Endothelial cell of umbilical vein (primary cell): ENCODE measurements at regions not wholly inside any gene's neighbourhood (a gene's known extent, or its start where the extent isn't known, plus 50 kb on each side); places are given as distances from the start of the nearest gene placed in this dataset.

Experiments used
- BruUV-seq: library from RNA; stranded (reverse); fragments of 400-500 nt; replicated peaks from 2 replicates; lab custom pipeline; 2021; lab: Mats Ljungman, UMichigan
- CTCF ChIA-PET: fragments of 300-600, 350-600 bp; sonication (Branson Sonifier 250); formaldehyde crosslinking; loops from one replicate; lab custom pipeline; 2021; ENCODE audit warnings: antibody characterized with exemption, inconsistent platforms; lab: Charles Lee
- POLR2A ChIA-PET: fragments of 300-600, 350-600 bp; sonication (Branson Sonifier 250); formaldehyde crosslinking; loops from one replicate; lab custom pipeline; 2021; ENCODE audit warnings: antibody characterized with exemption, inconsistent platforms; lab: Charles Lee
- DNase-seq: peaks from one replicate; pipeline ENCODE4 v3.0.0-alpha.2; 2011; ENCODE audit warnings: low read depth, low spot score
- FAIRE-seq: peaks from 2 replicates; lab custom pipeline; 2011; peaks lifted over from hg19 to GRCh38; lab: Jason Lieb, UNC
- H2AFZ ChIP-seq: 2 replicates; pipeline ENCODE4 v1.6.0; 2012; ENCODE audit warnings: low read depth, low read length, control low read depth, inconsistent platforms
- H3K27ac ChIP-seq: 2 replicates; pipeline ENCODE4 v1.5.1; 2011; ENCODE audit warnings: low read depth, mild to moderate bottlenecking, control low read depth, low read length, moderate library complexity; ENCODE audit not compliant: insufficient read depth
- H3K27me3 ChIP-seq, 2 experiments: 2 replicates each; pipeline versions ENCODE4 v1.6.0 to v1.6.1; 2011; ENCODE audit warnings: low read length in 2 of 2, mixed read lengths in 1 of 2; ENCODE audit not compliant: control insufficient read depth in 2 of 2, insufficient read depth in 2 of 2
- H3K36me3 ChIP-seq, 2 experiments: 2 replicates in 1 of 2; 3 replicates in 1 of 2; pipeline ENCODE4 v1.5.1; 2011; ENCODE audit warnings: low read length in 2 of 2, mild to moderate bottlenecking in 1 of 2, moderate library complexity in 1 of 2; ENCODE audit not compliant: control insufficient read depth in 2 of 2, insufficient read depth in 2 of 2; ENCODE audit errors: extremely low read depth in 1 of 2
- H3K4me1 ChIP-seq: 3 replicates; pipeline ENCODE4 v1.5.1; 2011; ENCODE audit warnings: mild to moderate bottlenecking, low read length; ENCODE audit not compliant: control insufficient read depth, insufficient read depth; ENCODE audit errors: extremely low read depth
- H3K4me2 ChIP-seq: 2 replicates; pipeline ENCODE4 v1.6.1; 2011; ENCODE audit warnings: low read length, control low read depth, mixed read lengths; ENCODE audit not compliant: insufficient read depth
- H3K4me3 ChIP-seq, 3 experiments: fragments of 200-600 bp in 1 of 3; sonication (generic), shearing (Covaris generic) in 1 of 3; replicated peaks in 1 of 3; 2 replicates each; pipeline ENCODE4 v1.5.1; 2011 to 2016; ENCODE audit warnings: control low read depth in 3 of 3, low read length in 3 of 3, mild to moderate bottlenecking in 2 of 3, inconsistent platforms in 1 of 3, low read depth in 1 of 3, moderate library complexity in 1 of 3; ENCODE audit not compliant: insufficient read depth in 1 of 3
- H3K79me2 ChIP-seq: 2 replicates; pipeline ENCODE4 v1.6.0; 2012; ENCODE audit warnings: low read length, inconsistent platforms; ENCODE audit not compliant: control insufficient read depth, insufficient read depth
- H3K9ac ChIP-seq: replicated peaks from 2 replicates; pipeline ENCODE3; 2011; ENCODE audit warnings: low read length, control low read depth; ENCODE audit not compliant: insufficient read depth; ENCODE audit errors: extremely low read depth
- H3K9me1 ChIP-seq: replicated peaks from 3 replicates; pipeline ENCODE4 v1.6.0; 2011; ENCODE audit warnings: mild to moderate bottlenecking, low read length; ENCODE audit not compliant: control insufficient read depth, insufficient read depth; ENCODE audit errors: extremely low read depth
- H3K9me3 ChIP-seq: replicated peaks from 2 replicates; pipeline ENCODE4 v1.5.1; 2012; ENCODE audit warnings: low read length, inconsistent platforms; ENCODE audit not compliant: control insufficient read depth, insufficient read depth
- H4K20me1 ChIP-seq: replicated peaks from 2 replicates; pipeline ENCODE3; 2011; ENCODE audit warnings: mild to moderate bottlenecking, low read length; ENCODE audit not compliant: control insufficient read depth, insufficient read depth; ENCODE audit errors: extremely low read depth
- CTCF ChIP-seq, 2 donors: IDR thresholded peaks; 1 replicate in 1 of 2; 2 replicates in 1 of 2; pipeline ENCODE4 v1.5.1; 2011; ENCODE audit warnings: low read length in 2 of 2, mild to moderate bottlenecking in 2 of 2, moderate library complexity in 2 of 2, control low read depth in 1 of 2, inconsistent platforms in 1 of 2, low read depth in 1 of 2; ENCODE audit not compliant: insufficient read depth in 1 of 2; ENCODE audit errors: extremely low read depth in 1 of 2
- EZH2 ChIP-seq: IDR thresholded peaks from 2 replicates; pipeline ENCODE4 v1.6.1; 2012; ENCODE audit warnings: borderline replicate concordance, low read depth, mild to moderate bottlenecking, moderate library complexity, low read length, inconsistent platforms; ENCODE audit not compliant: severe bottlenecking
- FOS ChIP-seq: IDR thresholded peaks from 2 replicates; pipeline ENCODE4 v1.6.1; 2011; ENCODE audit warnings: mild to moderate bottlenecking, low read length, moderate library complexity, borderline replicate concordance; ENCODE audit not compliant: insufficient read depth
- GATA2 ChIP-seq: IDR thresholded peaks from 2 replicates; pipeline ENCODE4 v1.7.0; 2011; ENCODE audit warnings: low read depth, mild to moderate bottlenecking, moderate library complexity, mixed read lengths, low read length; ENCODE audit not compliant: insufficient read length, insufficient read depth
- JUN ChIP-seq: IDR thresholded peaks from 2 replicates; pipeline ENCODE4 v1.6.1; 2011; ENCODE audit warnings: borderline replicate concordance, low read depth; ENCODE audit not compliant: insufficient read length, insufficient read depth
- MAX ChIP-seq: IDR thresholded peaks from 2 replicates; pipeline ENCODE4 v1.6.1; 2011; ENCODE audit not compliant: insufficient read depth, insufficient read length
- MYC ChIP-seq: IDR thresholded peaks from one replicate; pipeline ENCODE4 v1.6.1; 2011; ENCODE audit warnings: mild to moderate bottlenecking, low read depth, low read length
- POLR2A ChIP-seq: IDR thresholded peaks from 2 replicates; pipeline ENCODE4 v1.6.1; 2012; ENCODE audit warnings: low read depth, mild to moderate bottlenecking, control low read depth, low read length
- POLR2AphosphoS5 ChIP-seq: IDR thresholded peaks from 2 replicates; pipeline ENCODE4 v1.6.1; 2012; ENCODE audit warnings: low read depth, mild to moderate bottlenecking, control low read depth, low read length, moderate library complexity; ENCODE audit not compliant: insufficient read depth
- dilution Hi-C: fragments of 300-500 bp; cut with MboI; formaldehyde crosslinking; loops from one replicate; pipeline ENCODE4 v1.15.0; 2019; ENCODE audit warnings: low sequenced_read_pairs; ENCODE audit not compliant: extremely low pct_ligation_motif_present
- intact Hi-C: fragments of 100-400 bp; cut with micrococcal nuclease; formaldehyde crosslinking; loops from one replicate; pipeline ENCODE4 v1.10.0; 2022

GRCh38 chr20:47968541-47969310 is 183.4 kb upstream of the SULF2 start:
- no peak overlapping the region for H3K27ac ChIP-seq
- no peaks in the 10 kb centered on the region for H3K9me3 ChIP-seq
- H3K9ac ChIP-seq = no peak overlapping the region
- peaks cover 18% of the 10 kb centered on the region for H3K4me1 ChIP-seq
- no peak overlapping the region for H3K4me2 ChIP-seq
- H4K20me1 ChIP-seq = no peaks in the 10 kb centered on the region
- peaks cover 0 to 1% of the 10 kb centered on the region in 2 experiments for H3K27me3 ChIP-seq
- CTCF ChIA-PET = interaction anchor here (1.7 kb wide), 1 partner anchor 183 kb away, joined by 3 read pairs; no protein-coding TSS in a partner anchor
- no peak overlapping the region for H3K4me3 ChIP-seq
- dilution Hi-C loops (no loop called here), intact Hi-C loops (no loop called here)
- no peaks in the 10 kb centered on the region for H3K36me3 ChIP-seq
- H3K9me1 ChIP-seq = no peaks in the 10 kb centered on the region
- no peak for FAIRE-seq
- H2AFZ ChIP-seq = no peak overlapping the region
- DNase-seq = no peak
- TF ChIP-seq GATA2 = no peak
- no peak for TF ChIP-seq JUN
- TF ChIP-seq EZH2 = no peak
- no peak for TF ChIP-seq POLR2AphosphoS5
- TF ChIP-seq FOS = no peak
- no peak for TF ChIP-seq MAX
- TF ChIP-seq POLR2A = no peak
- no peak for TF ChIP-seq CTCF (IDR thresholded peaks at IDR 0.05; ENCODE audit: extremely low read depth in 1 of 2, insufficient read depth in 1 of 2, low read depth in 1 of 2, low read length in 2 of 2)
- TF ChIP-seq MYC = no peak
- no TSS peak for BruUV-seq
- H3K79me2 ChIP-seq = no peaks in the 10 kb centered on the region
- POLR2A ChIA-PET = no interaction called here
